SH-SY5Y (cell line): ENCODE measurements at regions not wholly inside any gene's neighbourhood (a gene's known extent, or its start where the extent isn't known, plus 50 kb on each side); places are given as distances from the start of the nearest gene placed in this dataset.

Experiments
- GATA2 ChIP-seq: IDR thresholded peaks from 2 replicates; pipeline ENCODE4 v1.6.1; 2011; ENCODE audit warnings: mild to moderate bottlenecking, low read depth, low read length
- GATA3 ChIP-seq: IDR thresholded peaks from 2 replicates; pipeline ENCODE4 v1.6.1; 2011; ENCODE audit warnings: low read depth, mild to moderate bottlenecking, low read length, moderate library complexity

- no peak for TF ChIP-seq GATA3
- no peak for TF ChIP-seq GATA2
Measured at GRCh38 chr2:192696857-192697256, 502.1 kb upstream of the TMEFF2 start.
